KMS-11 (cell line): ENCODE measurements at regions not wholly inside any gene's neighbourhood (a gene's known extent, or its start where the extent isn't known, plus 50 kb on each side); places are given as distances from the start of the nearest gene placed in this dataset.

Experiments used
- H2AFZ ChIP-seq: fragments of 200-600 bp; sonication (generic); 2 replicates; pipeline ENCODE4 v1.6.1; 2016; ENCODE audit warnings: antibody characterized with exemption, mixed run types, low read depth
- H3K27ac ChIP-seq: fragments of 200-600 bp; sonication (generic); 2 replicates; pipeline ENCODE4 v1.6.1; 2016; ENCODE audit warnings: mild to moderate bottlenecking, mixed run types
- H3K27me3 ChIP-seq: fragments of 200-600 bp; sonication (generic); 2 replicates; pipeline ENCODE4 v1.6.1; 2017; ENCODE audit warnings: mild to moderate bottlenecking, low read depth, mixed run types, moderate library complexity; ENCODE audit not compliant: insufficient read depth
- H3K36me3 ChIP-seq: fragments of 200-600 bp; sonication (generic); 2 replicates; pipeline ENCODE4 v1.6.1; 2017; ENCODE audit warnings: mild to moderate bottlenecking, mixed run types; ENCODE audit not compliant: insufficient read depth
- H3K4me1 ChIP-seq: fragments of 200-600 bp; sonication (generic); 2 replicates; pipeline ENCODE4 v1.6.1; 2016; ENCODE audit warnings: mild to moderate bottlenecking, low read depth, mixed run types; ENCODE audit not compliant: poor library complexity, severe bottlenecking
- H3K4me2 ChIP-seq: fragments of 200-600 bp; sonication (generic); 2 replicates; pipeline ENCODE4 v1.7.0; 2016; ENCODE audit warnings: mild to moderate bottlenecking, mixed run types
- H3K4me3 ChIP-seq: fragments of 200-600 bp; sonication (generic); IDR thresholded peaks from 2 replicates; pipeline ENCODE4 v1.6.1; 2017; ENCODE audit warnings: low read depth, low read length, mixed read lengths; ENCODE audit not compliant: insufficient read depth
- H3K79me2 ChIP-seq: fragments of 200-600 bp; sonication (generic); 2 replicates; pipeline ENCODE4 v1.6.1; 2016; ENCODE audit warnings: low read depth, mixed run types; ENCODE audit not compliant: insufficient read depth
- H3K9ac ChIP-seq: fragments of 200-600 bp; sonication (generic); 2 replicates; pipeline ENCODE4 v1.6.1; 2016; ENCODE audit warnings: mild to moderate bottlenecking, mixed run types
- H4K20me1 ChIP-seq: fragments of 200-600 bp; sonication (generic); 2 replicates; pipeline ENCODE4 v1.6.1; 2016; ENCODE audit warnings: mild to moderate bottlenecking, mixed run types; ENCODE audit not compliant: insufficient read depth
- TF ChIP-seq, protein P1 (sequence below): fragments of 200-600 bp; sonication (generic); conservative IDR thresholded peaks from 2 replicates; pipeline ENCODE4 v1.6.1; 2017; ENCODE audit warnings: low read depth, mild to moderate bottlenecking, antibody characterized with exemption, low read length, moderate library complexity, mixed read lengths

DNA sequence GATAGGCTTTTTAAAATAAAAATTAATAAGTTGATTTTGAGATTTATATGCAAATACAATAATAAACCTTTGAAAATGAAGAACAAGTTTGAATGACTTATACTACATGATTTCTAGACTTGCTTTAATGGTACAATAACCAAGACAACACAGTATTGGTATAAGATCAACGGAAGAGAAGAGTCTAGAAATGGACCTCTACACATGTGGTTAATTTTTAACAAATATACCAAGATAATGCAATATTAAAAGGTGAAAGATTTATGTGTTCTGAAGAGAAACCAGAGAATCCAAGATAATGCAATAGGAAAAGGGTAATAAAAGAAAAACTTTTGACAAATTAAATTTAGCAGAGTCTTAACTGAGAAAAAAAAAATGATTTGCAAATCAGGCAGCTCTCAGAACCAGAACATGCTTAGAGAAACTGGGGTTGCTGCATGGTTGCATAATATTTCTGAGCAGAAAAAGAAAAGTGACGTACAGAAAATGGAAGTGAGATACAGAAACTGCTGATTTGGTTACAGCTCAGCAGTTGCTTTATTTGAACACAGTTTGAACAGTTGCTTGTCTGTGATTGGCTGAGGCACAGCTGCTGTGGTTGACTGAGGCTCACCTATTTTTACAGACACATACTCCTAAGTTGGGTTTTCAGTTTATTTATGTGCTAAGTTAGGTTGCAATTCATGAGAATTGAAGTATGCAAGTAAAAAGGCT lies 365.9 kb downstream of the CRPPA start:
- Histone ChIP-seq H3K9ac (no peak overlapping the region), H3K79me2 (no peaks in the 10 kb centered on the region), H2AFZ (no peak overlapping the region; the same call in 1 of the 2 replicates), H3K4me1 (peaks cover 14% of the 10 kb centered on the region), H3K27me3 (no peaks in the 10 kb centered on the region), H4K20me1 (no peaks in the 10 kb centered on the region), H3K36me3 (no peaks in the 10 kb centered on the region), H3K4me3 (no peak overlapping the region), H3K27ac (no peak overlapping the region), H3K4me2 (no peak overlapping the region)
- TF ChIP-seq, protein P1, sequence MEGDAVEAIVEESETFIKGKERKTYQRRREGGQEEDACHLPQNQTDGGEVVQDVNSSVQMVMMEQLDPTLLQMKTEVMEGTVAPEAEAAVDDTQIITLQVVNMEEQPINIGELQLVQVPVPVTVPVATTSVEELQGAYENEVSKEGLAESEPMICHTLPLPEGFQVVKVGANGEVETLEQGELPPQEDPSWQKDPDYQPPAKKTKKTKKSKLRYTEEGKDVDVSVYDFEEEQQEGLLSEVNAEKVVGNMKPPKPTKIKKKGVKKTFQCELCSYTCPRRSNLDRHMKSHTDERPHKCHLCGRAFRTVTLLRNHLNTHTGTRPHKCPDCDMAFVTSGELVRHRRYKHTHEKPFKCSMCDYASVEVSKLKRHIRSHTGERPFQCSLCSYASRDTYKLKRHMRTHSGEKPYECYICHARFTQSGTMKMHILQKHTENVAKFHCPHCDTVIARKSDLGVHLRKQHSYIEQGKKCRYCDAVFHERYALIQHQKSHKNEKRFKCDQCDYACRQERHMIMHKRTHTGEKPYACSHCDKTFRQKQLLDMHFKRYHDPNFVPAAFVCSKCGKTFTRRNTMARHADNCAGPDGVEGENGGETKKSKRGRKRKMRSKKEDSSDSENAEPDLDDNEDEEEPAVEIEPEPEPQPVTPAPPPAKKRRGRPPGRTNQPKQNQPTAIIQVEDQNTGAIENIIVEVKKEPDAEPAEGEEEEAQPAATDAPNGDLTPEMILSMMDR = no peak

DNA sequence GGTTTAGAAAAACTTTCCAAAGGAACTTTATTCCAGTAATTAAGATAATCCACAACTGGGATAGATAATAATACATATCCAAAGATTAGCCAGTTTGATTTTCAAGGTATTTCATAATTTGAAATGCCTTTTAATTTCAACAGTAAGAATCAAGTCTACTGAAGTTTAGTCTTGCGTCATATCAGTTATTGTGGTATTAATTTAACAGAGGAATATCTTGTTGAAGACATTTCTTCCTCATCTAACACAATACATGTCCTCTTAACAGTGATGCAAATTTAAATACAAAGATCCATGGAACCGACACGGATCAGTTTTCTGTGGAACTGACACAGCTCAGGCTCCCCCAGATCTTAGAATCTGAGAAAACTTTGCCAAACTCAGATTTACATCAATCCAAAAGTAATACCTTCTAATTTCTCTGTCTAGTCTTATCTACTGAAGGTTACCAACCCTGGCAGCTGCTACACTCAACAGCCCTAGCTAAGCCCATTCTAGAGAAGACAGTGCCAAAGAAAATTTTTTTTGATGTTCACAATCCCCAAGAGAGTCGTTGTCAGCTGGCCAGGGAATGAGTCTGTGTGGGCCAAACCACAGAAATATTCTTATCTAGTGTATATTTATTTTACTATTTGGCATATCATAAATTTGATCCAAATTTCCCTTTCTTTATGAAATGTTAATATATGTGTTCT lies 365.2 kb upstream of the MEOX2 start:
- no peak overlapping the region for H3K4me2 ChIP-seq
- H3K27ac ChIP-seq = no peak overlapping the region
- no peak overlapping the region for H3K4me3 ChIP-seq
- no peaks in the 10 kb centered on the region for H3K36me3 ChIP-seq
- H3K27me3 ChIP-seq = no peaks in the 10 kb centered on the region
- no peak overlapping the region for H3K9ac ChIP-seq
- no peak overlapping the region for H2AFZ ChIP-seq
- no peaks in the 10 kb centered on the region for H4K20me1 ChIP-seq
- H3K79me2 ChIP-seq = no peaks in the 10 kb centered on the region
- peaks cover 14% of the 10 kb centered on the region for H3K4me1 ChIP-seq
- TF ChIP-seq, protein P1 = no peak

DNA sequence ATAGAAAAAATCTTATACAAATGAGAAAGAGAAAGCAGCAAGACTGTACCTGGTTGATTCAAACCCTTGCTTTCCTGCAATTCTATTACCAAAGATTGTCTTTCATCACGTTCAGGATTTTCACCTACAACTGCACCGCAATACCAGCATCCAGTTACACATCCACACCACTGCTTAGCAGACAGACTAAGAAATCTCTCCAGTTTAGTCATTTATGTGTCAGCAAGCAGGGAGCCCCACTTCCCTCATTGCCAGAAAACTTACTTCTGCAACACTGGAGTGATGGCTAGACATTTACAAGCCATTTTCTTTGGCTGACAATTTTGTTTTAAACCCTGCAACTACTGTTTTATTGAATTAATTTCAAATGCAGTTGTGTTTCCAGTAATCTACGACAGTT lies 359.6 kb upstream of the MEOX2 start:
- no peaks in the 10 kb centered on the region for H3K36me3 ChIP-seq
- H3K27me3 ChIP-seq = no peaks in the 10 kb centered on the region
- H3K79me2 ChIP-seq = no peaks in the 10 kb centered on the region
- no peak overlapping the region for H3K9ac ChIP-seq
- H3K4me3 ChIP-seq = no peak overlapping the region
- TF ChIP-seq, protein P1 = no peak
- no peak overlapping the region for H3K27ac ChIP-seq
- H3K4me2 ChIP-seq = no peak overlapping the region
- H4K20me1 ChIP-seq = no peaks in the 10 kb centered on the region
- no peaks in the 10 kb centered on the region for H3K4me1 ChIP-seq
- H2AFZ ChIP-seq = no peak overlapping the region

DNA sequence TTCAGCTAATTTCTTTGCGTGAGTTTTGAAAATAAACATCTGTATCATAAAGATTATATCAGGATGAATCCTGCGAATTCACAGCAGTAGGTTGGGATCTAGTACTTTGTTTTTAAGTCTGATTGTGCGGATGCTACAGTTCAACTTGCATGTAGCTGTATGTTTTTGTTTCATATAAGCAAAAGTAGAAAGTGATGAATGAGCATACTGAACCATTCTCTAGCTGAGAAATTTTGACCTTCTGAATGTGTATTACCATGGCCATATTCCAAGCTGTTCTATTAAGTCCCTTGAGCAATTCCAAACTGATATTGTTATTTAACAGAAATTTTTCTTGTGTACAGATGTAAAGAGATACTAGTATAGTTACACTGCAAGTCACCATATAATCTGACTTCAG lies 358.8 kb upstream of the MEOX2 start:
- Histone ChIP-seq H3K4me3 (no peak overlapping the region), H3K79me2 (no peaks in the 10 kb centered on the region), H3K4me1 (no peaks in the 10 kb centered on the region), H3K4me2 (no peak overlapping the region), H3K27ac (no peak overlapping the region), H3K27me3 (no peaks in the 10 kb centered on the region), H4K20me1 (no peaks in the 10 kb centered on the region), H3K9ac (no peak overlapping the region), H3K36me3 (no peaks in the 10 kb centered on the region), H2AFZ (no peak overlapping the region)
- TF ChIP-seq, protein P1 = no peak
